ENCODE measurements at regions not wholly inside any gene's neighbourhood (a gene's known extent, or its start where the extent isn't known, plus 50 kb on each side); places are given as distances from the start of the nearest gene placed in this dataset.

GRCh38 chr5:124133406-124133805, 613.0 kb downstream of the ZNF608 start:
- no peak for TF ChIP-seq CTCF (IDR thresholded peaks at IDR 0.05)
- no peak for TF ChIP-seq POLR2A (IDR thresholded peaks at IDR 0.05)

Data from thyroid gland (tissue), 4 donors.